IPS DF 19.7 (cell line): ENCODE measurements at regions not wholly inside any gene's neighbourhood (a gene's known extent, or its start where the extent isn't known, plus 50 kb on each side); places are given as distances from the start of the nearest gene placed in this dataset.

Source experiments
- DNase-seq: peaks from one replicate; pipeline ENCODE4 v3.0.0-alpha.2; 2013; ENCODE audit warnings: low read depth, low spot score

- no peak for DNase-seq
Observed at GRCh38 chr20:22466447-22467171, 117.8 kb downstream of the FOXA2 start.

GRCh38 chr20:22465622-22466446 is 118.5 kb downstream of the FOXA2 start:
- DNase-seq: no peak

GRCh38 chr20:22464312-22465003 is 119.9 kb downstream of the FOXA2 start:
- no peak for DNase-seq

GRCh38 chr20:22462975-22463914 is 121.1 kb downstream of the FOXA2 start:
- no peak for DNase-seq

GRCh38 chr20:22460803-22461202 is 123.6 kb downstream of the FOXA2 start:
- DNase-seq: no peak

GRCh38 chr20:22460231-22460630 is 124.1 kb downstream of the FOXA2 start:
- no peak for DNase-seq

GRCh38 chr20:22459754-22460153 is 124.6 kb downstream of the FOXA2 start:
- no peak for DNase-seq

GRCh38 chr20:22456109-22456508 is 128.3 kb downstream of the FOXA2 start:
- peak; percentile 69 for DNase-seq

- DNase-seq: no peak
Observed at GRCh38 chr20:22455259-22455658, 129.1 kb downstream of the FOXA2 start.

GRCh38 chr20:22453244-22454080 is 130.9 kb downstream of the FOXA2 start:
- DNase-seq: no peak

GRCh38 chr20:22452442-22453011 is 131.8 kb downstream of the FOXA2 start:
- no peak for DNase-seq

GRCh38 chr20:22450537-22450936 is 133.8 kb downstream of the FOXA2 start:
- no peak for DNase-seq

GRCh38 chr20:22449188-22449973 is 135.0 kb downstream of the FOXA2 start:
- no peak for DNase-seq

- no peak for DNase-seq
Observed at GRCh38 chr20:22447447-22447778, 137.0 kb downstream of the FOXA2 start.

- DNase-seq: no peak
Observed at GRCh38 chr20:22446613-22447446, 137.5 kb downstream of the FOXA2 start.

GRCh38 chr20:22442318-22442717 is 142.1 kb downstream of the FOXA2 start:
- no peak for DNase-seq

GRCh38 chr20:22438926-22439325 is 145.4 kb downstream of the FOXA2 start:
- DNase-seq: peak; percentile 20

- no peak for DNase-seq
Observed at GRCh38 chr20:22438346-22438745, 146.0 kb downstream of the FOXA2 start.
